ENCODE measurements at regions not wholly inside any gene's neighbourhood (a gene's known extent, or its start where the extent isn't known, plus 50 kb on each side); places are given as distances from the start of the nearest gene placed in this dataset.

GRCh38 chr12:98419081-98419794 lies 96.2 kb upstream of the TMPO start:
- Histone ChIP-seq H3K27me3 (no peaks in the 10 kb centered on the region), H3K27ac (peak overlapping the region; percentile 56 to 79), H3K4me1 (peaks cover 0 to 33% (median 23%) of the 10 kb centered on the region in 4 donors), H3K36me3 (no peaks in the 10 kb centered on the region), H3K4me3 (peak overlapping the region in 1 of 2 donors; percentile 13), H3K9me3 (no peaks in the 10 kb centered on the region)
- intact Hi-C loops (cut with DNase I; ENCODE audit: low total_unique reads) = no loop called here
- TF ChIP-seq CTCF (IDR thresholded peaks at IDR 0.05) = no peak
- DNase-seq = no peak

- Histone ChIP-seq H3K36me3 (no peaks in the 10 kb centered on the region), H3K4me3 (no peak overlapping the region), H3K9me3 (no peaks in the 10 kb centered on the region), H3K4me1 (peaks cover 0 to 38% (median 23%) of the 10 kb centered on the region in 4 donors), H3K27ac (peak overlapping the region; percentile 56 to 79), H3K27me3 (no peaks in the 10 kb centered on the region)
- intact Hi-C loops (cut with DNase I; ENCODE audit: low total_unique reads) = no loop called here
- TF ChIP-seq CTCF (IDR thresholded peaks at IDR 0.05) = no peak
- no peak for DNase-seq
Observed at GRCh38 chr12:98419795-98420404, 95.5 kb upstream of the TMPO start.

DNA sequence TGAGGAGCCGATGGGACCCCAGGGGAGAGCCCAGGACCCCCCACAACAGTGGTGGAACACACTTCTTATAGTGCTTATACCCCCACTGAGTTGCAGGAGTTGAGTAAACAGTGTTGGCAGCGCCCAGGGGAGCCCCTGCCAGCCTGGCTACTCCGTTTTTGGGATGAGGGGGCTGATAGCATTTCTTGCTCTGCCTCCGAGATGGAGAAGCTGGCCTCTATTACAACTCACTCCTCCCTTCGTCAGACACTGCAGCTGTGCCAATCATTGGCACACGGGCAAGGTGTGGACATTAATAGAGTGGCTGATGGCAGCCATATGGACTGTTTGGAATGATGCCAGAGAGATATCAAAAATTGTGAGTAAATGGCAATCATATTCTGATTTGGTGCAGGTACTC lies 94.9 kb upstream of the TMPO start:
- H3K27me3 ChIP-seq = no peaks in the 10 kb centered on the region
- no peak for DNase-seq
- peak overlapping the region; percentile 56 to 79 for H3K27ac ChIP-seq
- no peak for TF ChIP-seq CTCF (IDR thresholded peaks at IDR 0.05)
- H3K36me3 ChIP-seq = no peaks in the 10 kb centered on the region
- no peaks in the 10 kb centered on the region for H3K9me3 ChIP-seq
- no peak overlapping the region for H3K4me3 ChIP-seq
- peaks cover 0 to 38% (median 23%) of the 10 kb centered on the region in 4 donors for H3K4me1 ChIP-seq
- intact Hi-C loops (cut with DNase I; ENCODE audit: low total_unique reads) = no loop called here

DNA sequence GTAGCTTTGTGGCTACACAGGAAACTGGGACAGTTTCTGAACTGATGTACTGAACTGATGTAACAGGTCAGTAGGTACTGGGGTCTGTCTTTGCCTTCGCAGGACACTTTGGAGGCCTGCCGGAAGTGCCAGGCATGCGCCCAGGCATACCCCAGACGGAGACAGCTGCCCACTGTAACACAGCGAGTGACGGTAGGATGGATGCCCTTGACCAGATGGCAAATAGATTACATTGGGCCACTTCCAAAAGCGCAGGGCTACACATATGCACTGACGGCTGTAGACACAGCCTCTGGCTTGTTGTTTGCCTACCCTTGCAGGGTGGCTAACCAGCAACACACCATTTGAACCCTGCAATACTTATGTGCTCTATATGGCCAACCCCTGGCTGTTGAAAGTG lies 94.1 kb upstream of the TMPO start:
- Histone ChIP-seq H3K4me1 (peaks cover 0 to 38% (median 23%) of the 10 kb centered on the region in 4 donors), H3K36me3 (no peaks in the 10 kb centered on the region), H3K9me3 (no peaks in the 10 kb centered on the region), H3K27me3 (no peaks in the 10 kb centered on the region), H3K27ac (no peak overlapping the region), H3K4me3 (no peak overlapping the region)
- intact Hi-C loops (cut with DNase I; ENCODE audit: low total_unique reads) = no loop called here
- no peak for TF ChIP-seq CTCF (IDR thresholded peaks at IDR 0.05)
- no peak for DNase-seq

GRCh38 chr12:98422359-98422758 lies 93.0 kb upstream of the TMPO start:
- no peak for TF ChIP-seq CTCF (IDR thresholded peaks at IDR 0.05)
- DNase-seq = no peak
- H3K27me3 ChIP-seq = no peaks in the 10 kb centered on the region
- H3K36me3 ChIP-seq = no peaks in the 10 kb centered on the region
- intact Hi-C loops (cut with DNase I; ENCODE audit: low total_unique reads) = loop anchor here (2.0 kb wide), 1 partner anchor 96 kb away; no protein-coding TSS in a partner anchor
- peaks cover 0 to 37% (median 23%) of the 10 kb centered on the region in 4 donors for H3K4me1 ChIP-seq
- H3K4me3 ChIP-seq = no peak overlapping the region
- H3K27ac ChIP-seq = no peak overlapping the region
- no peaks in the 10 kb centered on the region for H3K9me3 ChIP-seq

Data from tibial artery (tissue), 4 donors.